ENCODE measurements at regions not wholly inside any gene's neighbourhood (a gene's known extent, or its start where the extent isn't known, plus 50 kb on each side); places are given as distances from the start of the nearest gene placed in this dataset.

DNA sequence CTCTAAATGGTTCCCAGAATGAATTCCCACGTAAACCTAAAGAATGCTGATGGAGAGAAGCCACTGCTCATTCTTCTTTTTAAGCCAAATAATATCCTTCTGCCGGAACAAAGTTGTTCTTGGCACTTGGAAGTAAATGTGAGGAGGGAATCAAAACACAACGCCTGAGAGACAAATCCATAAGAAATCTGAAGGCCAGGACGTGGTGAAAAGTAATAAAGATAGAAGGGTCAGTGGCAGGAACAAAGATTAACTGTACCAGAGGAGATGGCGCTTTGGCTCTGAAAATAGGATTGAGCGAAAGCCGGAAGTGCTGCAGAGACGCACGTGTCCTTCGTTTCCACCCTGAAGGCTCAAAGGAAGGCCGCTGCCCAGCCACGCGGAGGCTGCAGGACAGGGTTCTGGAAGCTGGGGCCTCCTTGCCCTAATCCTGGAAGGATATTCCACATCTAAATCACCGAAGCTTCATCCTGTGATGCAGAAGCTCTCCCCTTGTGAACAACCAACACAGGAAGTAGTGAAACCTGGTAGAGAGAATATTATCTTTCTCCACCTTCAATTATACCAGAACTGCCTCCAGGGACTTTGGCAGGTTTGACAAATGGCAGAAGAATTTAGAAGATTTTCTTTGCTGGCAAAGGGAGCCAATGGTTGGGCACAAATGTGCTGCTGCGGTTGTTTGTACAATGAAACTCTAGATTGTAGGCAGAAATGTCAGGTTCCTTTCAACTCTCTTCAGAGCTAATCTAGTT, 214.6 kb upstream of the SERP2 start:
- TF ChIP-seq CREB1 (IDR thresholded peaks at IDR 0.05; ENCODE audit: low read depth) (no peak), EP300 (IDR thresholded peaks at IDR 0.05; ENCODE audit: borderline replicate concordance) (no peak), ZBTB7A (IDR thresholded peaks at IDR 0.05; ENCODE audit: low read depth) (no peak), TAF1 (IDR thresholded peaks at IDR 0.05; ENCODE audit: low read depth) (no peak), TEAD4 (IDR thresholded peaks at IDR 0.05) (no peak)
